ENCODE measurements at regions not wholly inside any gene's neighbourhood (a gene's known extent, or its start where the extent isn't known, plus 50 kb on each side); places are given as distances from the start of the nearest gene placed in this dataset.
"Not testable (repeated sequence)": the region's sequence is repeated elsewhere in the genome, so short reads cannot be mapped to it uniquely, and the experiment has no call there.

- DNase-seq = no peak
Observed at GRCh38 chr18:4758980-4759379, 303.9 kb upstream of the DLGAP1 start.

GRCh38 chr18:4755848-4756247, 300.7 kb upstream of the DLGAP1 start:
- DNase-seq = no peak

- DNase-seq = not testable (repeated sequence)
Observed at GRCh38 chr18:4753151-4753550, 298.0 kb upstream of the DLGAP1 start.

- DNase-seq = no peak
Observed at GRCh38 chr18:4751523-4751922, 296.4 kb upstream of the DLGAP1 start.

GRCh38 chr18:4750393-4751346, 295.6 kb upstream of the DLGAP1 start:
- DNase-seq = no peak

DNA sequence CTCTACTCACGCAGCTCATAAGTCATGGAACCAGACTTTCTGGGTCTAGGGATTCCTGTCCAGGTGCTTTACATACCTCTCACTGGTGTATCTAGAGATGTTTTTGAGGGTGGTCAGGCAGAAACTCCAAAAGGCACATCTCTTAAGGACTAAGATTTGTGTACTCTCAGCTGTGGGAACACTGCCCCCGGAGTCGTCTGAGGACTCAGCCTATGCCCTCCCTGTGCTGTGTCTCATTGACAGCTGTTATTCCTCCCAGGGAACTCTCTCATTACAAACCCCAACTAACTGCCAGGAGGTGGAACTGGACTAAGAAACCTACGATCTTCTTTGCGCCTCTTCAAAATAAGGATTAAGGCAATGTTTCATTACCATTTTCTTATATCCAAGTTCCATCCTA, 293.9 kb upstream of the DLGAP1 start:
- no peak for DNase-seq

- DNase-seq = no peak
Observed at GRCh38 chr18:4734903-4735302, 279.8 kb upstream of the DLGAP1 start.

GRCh38 chr18:4734021-4734420, 278.9 kb upstream of the DLGAP1 start:
- DNase-seq = no peak

GRCh38 chr18:4721545-4721944, 266.4 kb upstream of the DLGAP1 start:
- no peak for DNase-seq

- DNase-seq = no peak
Observed at GRCh38 chr18:4720518-4720917, 265.4 kb upstream of the DLGAP1 start.

DNA sequence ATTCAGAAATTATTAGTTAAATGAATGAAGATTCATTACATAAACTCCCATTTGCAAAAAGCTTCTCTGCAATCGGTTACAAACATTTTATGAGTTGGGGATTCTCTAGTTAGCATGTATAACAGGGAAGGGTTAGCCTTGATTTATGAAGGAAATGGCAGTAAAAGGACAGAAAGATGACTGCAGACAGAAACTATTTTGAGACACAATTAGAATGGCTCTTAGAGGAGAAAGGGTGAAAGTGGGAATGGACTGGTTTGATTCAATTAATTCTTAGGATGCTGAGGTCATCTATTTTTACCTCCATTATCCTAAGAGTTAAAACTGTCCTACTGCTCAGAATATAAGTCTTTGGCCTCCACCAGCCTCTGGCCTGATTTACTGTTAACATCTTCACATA, 250.8 kb upstream of the DLGAP1 start:
- no peak for DNase-seq

DNA sequence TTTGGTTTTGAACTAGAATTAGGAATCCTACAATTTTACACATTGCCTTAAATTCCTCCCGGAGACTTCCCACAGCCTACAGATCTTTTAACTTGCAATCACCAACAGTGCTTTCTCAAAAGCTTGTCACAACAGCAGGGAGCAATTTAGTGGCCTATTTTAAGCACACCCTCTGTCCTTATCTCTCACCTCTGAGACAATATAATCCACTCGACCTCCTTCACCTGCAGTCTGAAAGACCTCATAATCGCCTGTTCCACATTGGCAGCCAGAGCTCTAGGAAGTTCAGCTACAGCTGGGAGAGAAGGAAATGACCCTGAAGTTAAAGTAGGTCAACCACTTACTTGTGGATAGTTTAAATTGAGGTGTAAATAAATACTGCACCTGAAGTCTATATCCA, 249.7 kb upstream of the DLGAP1 start:
- DNase-seq = no peak

DNA sequence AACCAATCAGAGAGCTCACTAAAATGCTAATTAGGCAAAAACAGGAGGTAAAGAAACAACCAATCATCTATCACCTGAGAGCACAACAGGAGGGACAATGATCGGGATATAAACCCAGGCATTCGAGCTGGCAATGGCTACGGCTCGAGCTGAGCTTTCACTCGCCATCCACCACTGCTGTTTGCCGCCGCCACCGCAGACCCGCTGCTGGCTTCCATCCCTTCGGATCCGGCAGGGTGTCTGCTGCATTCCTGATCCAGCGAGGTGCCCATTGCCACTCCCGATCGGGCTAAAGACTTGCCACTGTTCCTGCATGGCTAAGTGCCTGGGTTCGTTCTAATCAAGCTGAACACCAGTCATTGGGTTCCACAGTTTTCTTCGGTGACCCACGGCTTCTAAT, 236.7 kb upstream of the DLGAP1 start:
- no peak for DNase-seq

- not testable (repeated sequence) for DNase-seq
Observed at GRCh38 chr18:4678685-4679084, 223.6 kb upstream of the DLGAP1 start.

DNA sequence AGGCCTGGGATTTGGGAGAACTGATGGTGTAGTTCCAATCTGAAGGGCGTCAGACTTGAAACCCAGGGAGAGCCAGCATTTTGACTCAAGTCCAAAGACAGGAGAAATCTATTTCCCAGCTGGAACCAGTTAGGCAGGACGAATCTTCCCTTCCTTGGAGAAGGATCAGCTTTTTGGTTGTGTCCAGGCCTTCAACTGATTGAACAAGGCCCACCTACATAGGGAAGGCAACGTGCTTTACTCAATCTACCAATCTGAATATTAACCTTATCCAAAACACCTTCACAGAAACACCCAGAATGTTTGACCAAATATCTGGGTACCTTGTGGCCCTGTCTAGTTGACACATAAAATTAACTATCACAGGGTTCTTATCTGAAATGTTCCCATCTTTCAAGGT, 221.9 kb upstream of the DLGAP1 start:
- no peak for DNase-seq

DNA sequence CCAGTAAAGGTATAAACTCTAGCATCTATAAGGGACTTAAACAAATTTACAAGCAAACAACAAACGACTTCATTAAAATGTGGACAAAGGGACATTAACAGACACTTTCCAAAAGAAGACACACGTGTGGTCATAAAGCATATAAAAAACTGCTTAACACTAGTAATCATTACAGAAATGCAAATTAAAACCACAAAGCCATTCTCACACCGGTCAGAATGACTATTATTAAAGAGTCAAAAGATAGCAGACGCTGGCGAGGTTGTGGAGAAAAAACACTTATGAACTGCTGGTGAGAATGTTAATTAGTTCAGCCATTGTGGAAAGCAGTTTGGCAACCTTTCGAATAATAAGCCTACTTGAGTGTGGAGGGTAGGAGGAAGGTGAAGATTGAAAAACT, 217.1 kb upstream of the DLGAP1 start:
- no peak for DNase-seq

GRCh38 chr18:4658804-4659203, 203.7 kb upstream of the DLGAP1 start:
- no peak for DNase-seq

DNA sequence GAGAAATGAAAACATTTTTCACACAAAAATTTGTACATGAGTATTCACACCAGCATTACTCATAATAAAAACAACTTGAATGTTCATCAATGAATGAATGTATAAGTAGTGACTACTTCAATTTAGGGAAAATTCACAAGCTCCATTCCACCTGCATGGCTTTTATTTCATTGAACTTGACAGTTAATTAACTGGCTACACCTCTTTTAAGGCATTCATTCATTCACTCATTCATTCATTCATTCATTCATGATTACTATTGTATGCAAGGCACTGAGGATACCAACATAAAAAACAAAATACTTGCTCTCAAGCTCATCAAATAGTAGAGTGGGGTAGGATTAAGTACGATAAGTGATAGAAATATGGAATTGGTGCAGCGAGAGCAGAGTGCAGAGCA, 198.3 kb upstream of the DLGAP1 start:
- no peak for DNase-seq

DNA sequence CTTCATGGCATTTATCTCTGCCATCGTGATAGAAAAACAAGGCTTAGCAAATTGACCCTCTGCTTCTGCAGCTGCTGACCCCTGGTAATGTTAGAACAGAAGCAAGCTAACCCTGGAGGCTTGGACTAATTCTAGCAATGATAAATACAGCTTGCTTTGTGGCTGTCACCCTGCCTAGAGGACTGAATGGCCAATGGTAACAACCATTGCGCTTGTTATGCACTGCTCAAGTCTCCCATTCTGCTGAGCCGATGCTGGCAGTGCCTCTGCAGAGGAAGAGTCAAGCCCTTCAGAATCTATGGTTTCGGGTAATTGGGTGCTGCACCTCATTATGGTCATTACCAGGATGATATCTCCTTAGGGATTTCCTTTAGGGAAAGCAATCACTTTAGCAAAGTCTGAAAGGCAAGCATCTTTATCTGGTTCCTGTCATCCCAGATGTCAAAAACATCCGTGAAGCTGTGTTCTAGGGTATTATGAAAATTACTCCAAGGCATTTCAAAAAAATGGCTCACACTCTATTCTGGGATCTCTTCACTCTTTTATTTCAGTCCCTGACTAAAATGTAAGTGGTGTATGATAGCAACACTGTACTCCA, 186.8 kb upstream of the DLGAP1 start:
- no peak for DNase-seq

DNA sequence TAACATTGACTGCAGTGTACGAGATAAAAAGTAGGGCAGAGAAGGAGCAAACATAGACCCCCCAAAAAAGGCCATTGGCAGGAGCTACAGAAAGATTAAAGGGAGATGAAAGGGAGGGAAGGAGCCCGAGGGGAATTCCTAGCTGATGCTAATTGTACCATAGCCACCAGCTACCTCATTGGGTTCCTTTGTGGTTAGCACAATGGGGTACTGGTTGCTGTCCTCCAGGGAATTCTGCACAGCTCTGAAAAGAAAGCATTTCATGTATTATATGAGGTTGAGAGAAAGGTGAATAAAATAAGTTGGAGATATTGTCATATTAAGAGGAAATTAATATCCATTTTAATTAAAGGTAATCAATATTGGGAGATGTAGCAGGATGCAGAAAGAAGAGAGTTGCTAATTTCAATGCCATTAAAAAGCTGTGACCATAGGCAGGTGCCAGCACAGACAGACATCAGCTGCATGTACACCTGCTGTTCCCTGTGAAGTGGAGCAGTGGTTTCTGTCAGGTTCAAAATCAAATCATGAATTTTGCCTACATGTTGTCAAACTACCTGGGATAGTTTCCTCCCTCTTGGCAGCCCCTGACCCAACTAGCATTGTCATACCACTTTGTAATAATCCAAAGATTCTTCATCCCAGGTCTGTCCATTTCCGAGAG, 185.4 kb upstream of the DLGAP1 start:
- no peak for DNase-seq

GRCh38 chr18:4639628-4640310, 184.7 kb upstream of the DLGAP1 start:
- no peak for DNase-seq

DNA sequence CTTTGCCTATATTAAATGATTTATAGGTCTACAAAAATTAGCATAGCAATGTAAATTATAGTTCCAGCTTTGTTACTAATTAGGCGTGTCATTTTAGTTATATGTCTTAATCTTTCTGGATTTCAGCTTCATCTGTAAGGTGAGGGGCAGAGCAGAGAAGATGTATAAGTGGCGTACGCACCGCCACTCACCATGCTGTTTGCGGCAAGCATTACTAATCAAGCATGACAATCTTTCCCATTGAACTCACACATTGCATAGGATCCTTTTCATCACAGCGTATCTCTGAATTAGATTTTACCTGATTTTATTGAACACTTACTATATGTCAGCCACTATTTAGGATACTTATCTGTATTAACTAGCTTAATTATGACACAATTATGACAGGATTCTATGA, 183.6 kb upstream of the DLGAP1 start:
- no peak for DNase-seq

DNA sequence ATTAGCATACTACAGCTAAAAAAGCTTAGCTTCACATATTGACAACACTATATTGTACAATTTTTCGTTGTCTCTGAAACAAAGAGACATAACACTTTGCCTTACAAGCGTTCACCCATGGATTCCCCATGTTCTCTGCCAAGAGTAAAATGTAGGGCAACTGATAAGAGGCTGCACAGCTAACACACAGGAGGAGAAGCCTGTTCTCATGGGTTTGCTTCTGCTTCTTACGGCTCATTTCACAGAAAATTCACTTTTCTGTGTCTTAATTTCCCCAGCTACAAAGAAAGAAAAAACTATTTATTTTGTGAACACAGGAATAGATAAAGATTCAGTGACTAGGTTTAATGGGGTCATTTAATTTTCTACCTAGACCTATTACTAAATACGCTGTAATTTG, 182.8 kb upstream of the DLGAP1 start:
- DNase-seq = no peak

All from right hindlimb (tissue), 1 donor.